Uterus (tissue), 3 donors: ENCODE measurements at regions not wholly inside any gene's neighbourhood (a gene's known extent, or its start where the extent isn't known, plus 50 kb on each side); places are given as distances from the start of the nearest gene placed in this dataset.

Source experiments
- DNase-seq, 2 donors: peaks; one replicate each; pipeline ENCODE4 v3.0.0-alpha.2; 2019 to 2020
- H3K27ac ChIP-seq, 2 donors: fragments of 200-600 bp; sonication (generic); 1 replicate in 1 of 2; 2 replicates in 1 of 2; pipeline ENCODE4 v1.5.1; 2016 to 2018
- H3K27me3 ChIP-seq, 2 donors: fragments of 200-600 bp; sonication (generic); one replicate each; pipeline ENCODE4 v1.5.1; 2018 to 2019; ENCODE audit warnings: control low read depth in 1 of 2
- H3K36me3 ChIP-seq, 2 donors: fragments of 200-600 bp; sonication (generic); one replicate each; pipeline ENCODE4 v1.5.1; 2019; ENCODE audit warnings: control low read depth in 1 of 2
- H3K4me1 ChIP-seq, 2 donors: fragments of 200-600 bp; sonication (generic); one replicate each; pipeline ENCODE4 v1.5.1; 2018 to 2019; ENCODE audit warnings: control low read depth in 1 of 2
- H3K4me3 ChIP-seq, 2 donors: fragments of 200-600 bp; sonication (generic); 1 replicate in 1 of 2; 2 replicates in 1 of 2; pipeline ENCODE4 v1.5.1; 2018 to 2019; ENCODE audit warnings: mild to moderate bottlenecking in 1 of 2
- H3K9me3 ChIP-seq, 2 donors: fragments of 200-600 bp; sonication (generic); one replicate each; pipeline ENCODE4 v1.5.1; 2019; ENCODE audit warnings: control low read depth in 1 of 2
- CTCF ChIP-seq, 4 experiments: fragments of 200-600 bp in 2 of 4; fragments of 450-650 bp in 2 of 4; sonication (generic) in 2 of 4; IDR thresholded peaks; one replicate each; pipeline ENCODE4 v1.5.1; 2016 to 2019; ENCODE audit warnings: antibody characterized with exemption in 4 of 4, mild to moderate bottlenecking in 2 of 4, moderate library complexity in 1 of 4
- POLR2A ChIP-seq, 2 donors: fragments of 450-650 bp; IDR thresholded peaks; one replicate each; pipeline ENCODE4 v1.6.1; 2016; ENCODE audit warnings: antibody characterized with exemption in 2 of 2, mild to moderate bottlenecking in 1 of 2, moderate library complexity in 1 of 2
- intact Hi-C: fragments of 100-400 bp; cut with DNase I; formaldehyde crosslinking; loops from one replicate; pipeline ENCODE4 v1.15.1; 2023; ENCODE audit warnings: low total_unique reads
- donor health status: DM: yes; HTN: yes; CAD: no.

- Histone ChIP-seq H3K4me3 (no peak overlapping the region), H3K4me1 (no peaks in the 10 kb centered on the region), H3K9me3 (no peaks in the 10 kb centered on the region), H3K27ac (no peak overlapping the region), H3K27me3 (no peaks in the 10 kb centered on the region), H3K36me3 (no peaks in the 10 kb centered on the region)
- intact Hi-C loops = no loop called here
- no peak for DNase-seq
- no peak for TF ChIP-seq POLR2A (IDR thresholded peaks at IDR 0.05)
- TF ChIP-seq CTCF (IDR thresholded peaks at IDR 0.05) = no peak
Observed at GRCh38 chr1:112231331-112231730, 164.7 kb upstream of the CTTNBP2NL start.

- Histone ChIP-seq H3K4me1 (no peaks in the 10 kb centered on the region), H3K27me3 (no peaks in the 10 kb centered on the region), H3K27ac (no peak overlapping the region), H3K4me3 (no peak overlapping the region), H3K9me3 (no peaks in the 10 kb centered on the region), H3K36me3 (no peaks in the 10 kb centered on the region)
- no peak for DNase-seq
- intact Hi-C loops = no loop called here
- TF ChIP-seq POLR2A (IDR thresholded peaks at IDR 0.05) (no peak), CTCF (IDR thresholded peaks at IDR 0.05) (no peak)
Observed at GRCh38 chr1:112232848-112233247, 163.2 kb upstream of the CTTNBP2NL start.

GRCh38 chr1:112234710-112235109, 161.3 kb upstream of the CTTNBP2NL start:
- H3K27me3 ChIP-seq = no peaks in the 10 kb centered on the region
- intact Hi-C loops = no loop called here
- H3K9me3 ChIP-seq = no peaks in the 10 kb centered on the region
- no peak for TF ChIP-seq CTCF (IDR thresholded peaks at IDR 0.05)
- TF ChIP-seq POLR2A (IDR thresholded peaks at IDR 0.05) = no peak
- DNase-seq = no peak
- H3K4me3 ChIP-seq = no peak overlapping the region
- no peaks in the 10 kb centered on the region for H3K36me3 ChIP-seq
- H3K27ac ChIP-seq = no peak overlapping the region
- H3K4me1 ChIP-seq = no peaks in the 10 kb centered on the region

- TF ChIP-seq CTCF (IDR thresholded peaks at IDR 0.05) = no peak
- no peak for TF ChIP-seq POLR2A (IDR thresholded peaks at IDR 0.05)
- Histone ChIP-seq H3K9me3 (no peaks in the 10 kb centered on the region), H3K27ac (no peak overlapping the region), H3K27me3 (no peaks in the 10 kb centered on the region), H3K4me3 (no peak overlapping the region), H3K36me3 (no peaks in the 10 kb centered on the region), H3K4me1 (no peaks in the 10 kb centered on the region)
- intact Hi-C loops = no loop called here
- DNase-seq = no peak
Observed at GRCh38 chr1:112237983-112238545, 157.9 kb upstream of the CTTNBP2NL start.

GRCh38 chr1:112239683-112240330, 156.2 kb upstream of the CTTNBP2NL start:
- intact Hi-C loops = no loop called here
- no peak for DNase-seq

More at GRCh38 chr1:112239683-112240330, 156.2 kb upstream of the CTTNBP2NL start:
- no peaks in the 10 kb centered on the region for H3K4me1 ChIP-seq
- TF ChIP-seq CTCF (IDR thresholded peaks at IDR 0.05) (no peak), POLR2A (IDR thresholded peaks at IDR 0.05) (no peak)
- no peak overlapping the region for H3K27ac ChIP-seq
- H3K4me3 ChIP-seq = no peak overlapping the region
- no peaks in the 10 kb centered on the region for H3K36me3 ChIP-seq
- H3K27me3 ChIP-seq = no peaks in the 10 kb centered on the region
- no peaks in the 10 kb centered on the region for H3K9me3 ChIP-seq
